GM12891 (cell line): ENCODE measurements at regions not wholly inside any gene's neighbourhood (a gene's known extent, or its start where the extent isn't known, plus 50 kb on each side); places are given as distances from the start of the nearest gene placed in this dataset.

Experiments
- DNase-seq: peaks from one replicate; pipeline ENCODE4 v3.0.0; 2011; ENCODE audit warnings: low spot score; ENCODE audit not compliant: insufficient read length
- FAIRE-seq: peaks from 2 replicates; lab custom pipeline; 2011; peaks lifted over from hg19 to GRCh38; lab: Jason Lieb, UNC
- PAX5 ChIP-seq: IDR thresholded peaks from 2 replicates; pipeline ENCODE4 v1.6.1; 2011; ENCODE audit warnings: low read length, moderate library complexity, mild to moderate bottlenecking; ENCODE audit not compliant: insufficient read depth, severe bottlenecking
- POLR2A ChIP-seq: IDR thresholded peaks from 2 replicates; pipeline ENCODE4 v1.6.1; 2011; ENCODE audit warnings: low read depth, low read length, control low read depth
- POLR2AphosphoS5 ChIP-seq: IDR thresholded peaks from 2 replicates; pipeline ENCODE4 v1.6.1; 2011; ENCODE audit warnings: low read depth, low read length, control low read depth
- POU2F2 ChIP-seq: IDR thresholded peaks from 2 replicates; pipeline ENCODE4 v1.6.1; 2011; ENCODE audit warnings: low read depth, mild to moderate bottlenecking, control low read depth, low read length, moderate library complexity
- SPI1 ChIP-seq: IDR thresholded peaks from 2 replicates; pipeline ENCODE4 v1.6.1; 2011; ENCODE audit warnings: low read depth, low read length, control low read depth
- TAF1 ChIP-seq: IDR thresholded peaks from 2 replicates; pipeline ENCODE4 v1.6.1; 2011; ENCODE audit warnings: low read depth, low read length, control low read depth

DNA sequence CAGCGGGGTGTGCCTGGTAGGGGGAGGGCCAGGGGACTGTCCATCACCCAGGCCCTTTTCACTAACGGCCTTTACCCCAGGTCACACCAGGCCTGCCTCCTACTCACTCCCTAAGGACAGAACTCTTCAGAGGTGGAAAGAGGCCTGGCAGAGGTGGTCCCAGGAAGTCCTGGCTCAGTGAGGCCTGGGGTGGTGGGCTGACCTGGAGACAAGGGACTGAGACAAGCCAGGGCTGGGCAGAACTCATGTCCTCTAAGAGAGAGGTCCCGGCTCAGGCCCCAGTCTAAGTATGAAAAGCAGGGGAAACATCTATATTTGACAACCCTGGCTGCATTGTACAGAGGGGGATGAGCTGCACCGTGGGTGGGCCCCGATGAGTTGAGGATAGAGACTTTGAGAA, 65.9 kb upstream of the TEX51 start:
- FAIRE-seq (no peak), DNase-seq (no peak)
- TF ChIP-seq SPI1 (no peak), PAX5 (no peak), POLR2AphosphoS5 (no peak), POLR2A (no peak), POU2F2 (no peak), TAF1 (no peak)

DNA sequence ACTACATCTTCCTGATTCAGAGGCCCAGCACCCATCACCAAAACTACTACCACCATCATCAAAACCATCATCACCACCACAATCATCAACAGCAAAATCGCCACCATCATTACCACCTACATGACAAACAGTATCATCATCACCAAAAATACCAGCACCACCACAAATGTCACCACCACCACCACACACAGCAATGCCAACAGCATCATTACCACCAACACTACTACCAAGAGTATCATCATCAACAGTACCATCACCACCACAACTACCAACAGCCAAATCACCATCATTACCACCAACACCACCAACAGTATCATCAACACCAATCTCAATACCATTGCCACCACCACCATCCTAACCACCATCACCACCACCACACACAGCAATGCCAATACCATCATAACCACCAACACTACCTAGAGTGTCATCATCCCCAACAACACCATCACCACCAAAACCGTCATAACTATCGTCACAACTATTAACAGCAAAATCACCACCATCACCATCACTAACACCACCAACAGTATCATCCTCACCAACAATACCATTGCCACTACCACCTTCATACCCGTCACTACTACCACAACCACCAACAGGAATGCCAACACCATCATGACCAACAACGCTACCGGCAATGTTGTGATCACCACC, 64.6 kb upstream of the TEX51 start:
- TF ChIP-seq POLR2AphosphoS5 = no peak
- no peak for TF ChIP-seq TAF1
- TF ChIP-seq SPI1 = no peak
- no peak for TF ChIP-seq POLR2A
- TF ChIP-seq PAX5 = no peak
- no peak for TF ChIP-seq POU2F2
- FAIRE-seq (no peak), DNase-seq (no peak)

DNA sequence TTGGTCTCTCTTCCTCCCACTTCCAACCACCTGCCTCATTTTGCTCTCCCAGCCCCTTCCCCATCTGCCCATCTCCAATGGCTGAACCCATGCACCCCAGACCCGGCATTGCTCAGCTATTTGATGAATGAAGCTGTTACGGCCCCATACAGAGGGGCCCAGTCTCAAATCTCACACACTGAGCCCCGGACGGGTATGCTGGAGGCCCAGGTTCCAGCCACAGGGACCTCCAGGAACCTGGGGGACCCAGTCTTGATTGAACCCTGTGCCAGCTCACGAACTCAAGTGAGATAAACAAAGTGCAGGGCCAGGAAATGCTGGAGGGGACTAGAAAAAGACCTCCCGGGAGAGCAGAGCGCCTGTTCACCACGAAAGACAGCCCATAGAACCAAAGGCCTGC, 63.4 kb upstream of the TEX51 start:
- DNase-seq = no peak
- TF ChIP-seq TAF1 = no peak
- TF ChIP-seq POU2F2 = no peak
- no peak for TF ChIP-seq SPI1
- no peak for TF ChIP-seq PAX5
- no peak for TF ChIP-seq POLR2A
- no peak for TF ChIP-seq POLR2AphosphoS5
- FAIRE-seq = no peak

DNA sequence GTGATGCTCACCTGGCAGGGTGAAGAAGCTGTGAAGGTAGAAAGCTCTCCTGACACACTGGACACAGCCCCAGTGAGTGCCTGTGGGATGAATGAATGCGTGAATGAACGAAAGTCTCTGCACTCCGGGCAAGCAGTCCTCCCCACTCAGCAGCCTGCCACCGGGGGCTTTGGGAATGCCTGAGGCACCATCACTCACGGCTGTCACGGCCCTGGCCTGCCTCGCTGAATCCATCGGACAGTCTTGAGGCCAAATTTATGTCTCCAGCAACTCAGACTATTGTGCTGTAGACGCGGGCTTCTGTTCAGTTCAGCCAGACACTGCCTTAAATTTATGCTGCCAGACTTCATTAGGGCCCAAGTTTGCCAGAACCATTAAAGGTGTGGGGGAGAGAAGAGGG, 62.9 kb upstream of the TEX51 start:
- DNase-seq = no peak
- no peak for FAIRE-seq
- TF ChIP-seq POLR2A (no peak), POU2F2 (no peak), POLR2AphosphoS5 (no peak), TAF1 (no peak), SPI1 (no peak), PAX5 (no peak)

DNA sequence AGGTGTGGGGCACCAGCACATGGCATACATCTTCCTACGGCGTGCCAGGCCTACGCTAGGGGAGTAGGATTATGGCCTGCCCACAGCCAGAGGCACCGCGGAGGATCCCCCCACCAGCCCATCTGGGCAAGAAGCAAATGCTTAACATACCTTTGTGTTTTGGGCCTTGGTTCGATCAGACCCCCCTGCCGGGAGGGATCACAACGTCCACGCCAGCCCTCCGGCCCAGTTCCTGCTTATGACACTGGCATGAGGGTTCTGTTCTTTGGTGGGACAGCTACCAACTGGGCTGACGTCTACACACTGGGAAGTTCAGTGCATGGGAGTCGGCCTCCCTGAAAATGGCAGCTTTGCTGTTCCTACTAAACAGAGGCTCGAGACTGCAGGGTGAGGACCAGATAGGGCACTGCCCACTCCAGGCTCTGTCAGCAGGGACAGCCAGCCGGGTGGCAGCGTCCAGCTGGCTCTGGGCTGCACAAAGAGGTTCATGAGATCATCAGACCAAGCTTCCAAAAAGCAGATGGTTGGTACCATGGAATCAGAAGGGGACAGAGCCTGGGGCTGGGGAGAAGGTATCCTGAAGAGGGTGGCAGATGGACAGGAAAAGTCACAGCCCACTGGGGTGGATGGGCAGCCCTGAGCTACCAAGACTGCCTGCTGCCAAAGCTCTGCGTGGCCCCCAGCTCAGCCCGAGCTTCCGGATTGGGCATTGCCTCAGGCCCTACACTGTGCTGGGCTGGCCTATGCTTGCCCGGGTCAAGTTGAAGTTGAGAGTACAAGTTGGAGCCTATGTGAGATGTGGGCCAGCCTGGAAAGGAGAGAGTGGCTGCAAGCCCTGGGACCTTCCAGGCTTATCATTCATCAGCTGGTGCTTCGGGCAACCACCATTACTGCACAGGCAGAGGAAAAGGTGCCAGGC, 61.7 kb upstream of the TEX51 start:
- DNase-seq = no peak
- TF ChIP-seq POU2F2 = no peak
- TF ChIP-seq SPI1 = no peak
- no peak for TF ChIP-seq PAX5
- no peak for TF ChIP-seq POLR2AphosphoS5
- no peak for TF ChIP-seq POLR2A
- TF ChIP-seq TAF1 = no peak
- FAIRE-seq = no peak

DNA sequence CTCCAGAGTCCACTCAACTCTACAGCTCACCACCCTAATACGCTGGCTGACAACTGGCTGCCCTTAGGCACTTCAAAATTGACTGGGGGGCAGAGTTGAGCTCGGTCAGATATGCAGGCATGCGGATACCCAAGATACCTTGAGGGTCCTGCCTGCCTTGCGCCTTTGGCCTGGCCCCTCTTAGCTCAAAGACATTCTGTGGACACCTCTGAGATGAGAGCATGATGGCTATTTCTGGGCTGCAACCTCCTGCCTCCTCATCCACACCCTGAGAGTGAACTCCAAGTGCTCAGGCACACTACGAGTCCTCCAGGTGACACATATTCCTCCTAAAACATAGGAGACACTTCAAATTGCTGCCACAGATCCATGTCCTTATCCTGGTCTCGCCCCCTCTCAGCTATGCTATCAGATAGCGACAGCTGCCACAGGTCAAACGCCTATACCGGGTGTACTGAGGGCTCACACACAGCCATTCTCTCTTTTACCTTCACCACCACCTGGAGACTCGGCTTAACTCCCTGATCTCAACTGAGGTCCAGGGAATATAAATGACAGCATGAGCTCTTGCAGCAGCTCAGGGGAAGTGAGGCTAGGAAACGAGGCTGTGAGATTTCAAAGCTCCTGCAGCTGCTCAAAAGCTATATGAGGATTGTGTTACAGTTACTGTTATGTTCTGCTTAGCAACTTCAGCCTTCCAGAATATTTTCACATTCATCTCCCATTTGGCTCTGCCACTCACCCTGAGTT, 60.5 kb upstream of the TEX51 start:
- FAIRE-seq = no peak
- TF ChIP-seq POU2F2 = no peak
- no peak for TF ChIP-seq POLR2AphosphoS5
- no peak for TF ChIP-seq SPI1
- TF ChIP-seq TAF1 = no peak
- TF ChIP-seq PAX5 = no peak
- no peak for TF ChIP-seq POLR2A
- DNase-seq = no peak

DNA sequence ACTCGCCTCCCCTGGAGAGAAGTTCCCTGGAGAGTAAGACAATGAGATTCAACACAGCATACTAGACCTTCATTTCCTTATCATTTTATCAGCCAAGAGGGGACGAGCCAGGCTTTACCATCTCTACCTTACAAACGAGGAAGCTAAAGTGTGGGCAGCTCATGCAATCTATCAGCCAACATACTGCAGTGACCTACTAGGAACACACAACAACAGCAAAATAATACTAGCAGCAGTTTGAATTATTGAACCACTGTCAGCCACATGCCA, 60.0 kb upstream of the TEX51 start:
- no peak for TF ChIP-seq POLR2AphosphoS5
- DNase-seq (no peak), FAIRE-seq (no peak)

DNA sequence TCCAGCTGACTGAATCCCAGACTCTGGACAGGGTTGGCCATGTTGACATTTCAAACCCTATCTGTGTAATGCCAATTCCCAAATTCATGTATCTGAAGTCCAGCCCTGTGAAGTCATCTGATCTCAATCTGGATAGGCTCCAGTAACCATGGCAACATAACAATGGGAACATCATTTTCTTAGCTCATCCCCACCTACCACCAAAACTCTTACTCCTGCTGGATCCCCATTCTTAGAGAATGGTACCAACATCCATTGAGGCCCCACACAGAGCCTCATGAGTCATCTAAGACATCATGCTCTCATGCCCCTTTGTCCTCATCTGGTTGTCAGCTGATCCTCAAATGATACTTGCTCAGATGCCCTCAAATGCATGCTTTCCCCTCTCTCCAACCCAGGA, 58.9 kb upstream of the TEX51 start:
- TF ChIP-seq PAX5 (no peak), TAF1 (no peak), SPI1 (no peak), POLR2AphosphoS5 (no peak), POLR2A (no peak), POU2F2 (no peak)
- DNase-seq (no peak), FAIRE-seq (no peak)

DNA sequence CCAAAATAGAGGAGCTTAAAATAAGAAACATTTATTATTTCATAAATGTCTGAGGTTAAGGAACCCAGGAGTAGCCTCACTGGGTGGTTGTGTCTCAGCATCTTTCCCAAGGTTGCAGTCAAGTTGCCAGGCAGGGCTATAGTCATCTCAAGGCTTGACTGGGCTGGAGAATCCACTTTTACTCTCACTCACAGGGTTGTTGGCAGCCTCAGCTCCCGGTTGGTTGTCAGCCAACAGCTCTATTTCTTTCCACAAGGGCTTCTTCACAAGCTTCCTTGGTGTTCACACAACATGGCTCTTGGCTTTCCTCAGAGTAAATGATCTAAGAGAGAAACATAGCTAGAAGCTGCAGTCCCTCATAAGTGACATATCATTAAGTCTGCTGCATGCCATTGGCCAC, 55.6 kb upstream of the TEX51 start:
- no peak for TF ChIP-seq TAF1
- TF ChIP-seq SPI1 = no peak
- no peak for TF ChIP-seq POU2F2
- no peak for TF ChIP-seq POLR2AphosphoS5
- TF ChIP-seq PAX5 = no peak
- no peak for TF ChIP-seq POLR2A
- no peak for DNase-seq
- no peak for FAIRE-seq

DNA sequence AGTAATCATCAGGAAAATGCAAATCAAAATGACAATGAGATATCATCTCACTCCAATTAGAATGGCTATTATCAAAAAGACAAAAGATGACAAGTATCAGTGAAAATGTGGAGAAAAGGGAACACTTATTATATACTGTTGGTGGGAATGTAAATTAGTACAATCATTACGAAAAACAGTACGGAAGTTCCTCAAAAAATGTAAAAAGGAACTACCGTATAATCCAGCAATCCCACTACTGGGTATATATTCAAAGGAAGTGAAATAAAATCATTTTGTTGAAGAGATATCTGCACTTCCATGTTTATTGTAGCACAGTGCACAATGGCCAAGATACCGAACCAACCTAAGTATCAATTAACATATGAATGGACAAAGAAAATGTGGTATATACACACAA, 52.4 kb upstream of the TEX51 start:
- FAIRE-seq (no peak), DNase-seq (no peak)
- TF ChIP-seq SPI1 (no peak), POU2F2 (no peak), PAX5 (no peak), TAF1 (no peak)
